H1 (cell line): ENCODE measurements at regions not wholly inside any gene's neighbourhood (a gene's known extent, or its start where the extent isn't known, plus 50 kb on each side); places are given as distances from the start of the nearest gene placed in this dataset.

Source experiments
- CTCF ChIA-PET: fragments of 300-600 bp; sonication (Branson Sonifier 250); formaldehyde crosslinking; loops from one replicate; lab custom pipeline; 2021; ENCODE audit not compliant: partially characterized antibody; lab: Charles Lee
- POLR2A ChIA-PET: fragments of 300-600 bp; sonication (Branson Sonifier 250); formaldehyde crosslinking; loops from one replicate; lab custom pipeline; 2021; ENCODE audit warnings: inconsistent platforms; ENCODE audit not compliant: partially characterized antibody; lab: Charles Lee
- DNase-seq, 2 experiments: peaks; one replicate each; pipeline versions ENCODE4 v3.0.0 to v3.0.0-alpha.2; 2010 to 2022; ENCODE audit warnings: low spot score in 2 of 2, low read depth in 1 of 2, mixed read lengths in 1 of 2
- FAIRE-seq: peaks from 2 replicates; lab custom pipeline; 2011; peaks lifted over from hg19 to GRCh38; lab: Jason Lieb, UNC
- H2AFZ ChIP-seq: 2 replicates; pipeline ENCODE4 v1.8.1; 2012; ENCODE audit warnings: low read length, inconsistent platforms
- H2AK5ac ChIP-seq: 2 replicates; pipeline ENCODE4 v1.6.1; 2013; ENCODE audit warnings: low read depth, low read length
- H2BK120ac ChIP-seq: replicated peaks from 2 replicates; pipeline ENCODE3; 2013; ENCODE audit warnings: low read depth, low read length, inconsistent platforms
- H2BK12ac ChIP-seq: 2 replicates; pipeline ENCODE4 v1.6.1; 2013; ENCODE audit warnings: low read depth, low read length
- H2BK15ac ChIP-seq: 2 replicates; pipeline ENCODE4 v1.6.1; 2013; ENCODE audit warnings: low read length
- H2BK20ac ChIP-seq: 2 replicates; pipeline ENCODE4 v1.6.1; 2013; ENCODE audit warnings: low read length
- H2BK5ac ChIP-seq: 2 replicates; pipeline ENCODE4 v1.6.1; 2013; ENCODE audit warnings: low read depth, low read length
- H3K14ac ChIP-seq: 2 replicates; pipeline ENCODE4 v1.6.1; 2013; ENCODE audit warnings: inconsistent platforms; ENCODE audit not compliant: insufficient read length
- H3K18ac ChIP-seq: 2 replicates; pipeline ENCODE4 v1.6.1; 2013; ENCODE audit warnings: low read length; ENCODE audit errors: extremely low read depth
- H3K23ac ChIP-seq: 2 replicates; pipeline ENCODE4 v1.6.1; 2013; ENCODE audit warnings: inconsistent platforms; ENCODE audit not compliant: insufficient read length
- H3K23me2 ChIP-seq: 2 replicates; pipeline ENCODE4 v1.6.1; 2013; ENCODE audit warnings: low read depth, low read length
- H3K27ac ChIP-seq: 2 replicates; pipeline ENCODE4 v1.6.1; 2011; ENCODE audit warnings: low read depth, low read length, inconsistent platforms
- H3K27me3 ChIP-seq, 4 experiments: replicated peaks in 1 of 4; 1 replicate in 1 of 4; 2 replicates in 3 of 4; pipeline versions ENCODE4 v1.6.1 to v1.8.1; 2011 to 2013; ENCODE audit warnings: low read length in 3 of 4, mild to moderate bottlenecking in 3 of 4, inconsistent platforms in 2 of 4, mixed read lengths in 2 of 4, moderate library complexity in 1 of 4; ENCODE audit not compliant: control insufficient read depth in 3 of 4, insufficient read depth in 3 of 4; ENCODE audit errors: extremely low read depth in 1 of 4
- H3K36me3 ChIP-seq, 4 experiments: 2 replicates each; pipeline versions ENCODE4 v1.6.1 to v1.8.1; 2011 to 2013; ENCODE audit warnings: mild to moderate bottlenecking in 4 of 4, low read length in 3 of 4, moderate library complexity in 2 of 4, control low read depth in 1 of 4, inconsistent platforms in 1 of 4; ENCODE audit not compliant: insufficient read depth in 4 of 4, control insufficient read depth in 2 of 4
- H3K4ac ChIP-seq: replicated peaks from 2 replicates; pipeline ENCODE3; 2013; ENCODE audit warnings: low read length, low read depth, mixed read lengths, inconsistent platforms; ENCODE audit not compliant: insufficient read length
- H3K4me1 ChIP-seq, 4 experiments: replicated peaks in 1 of 4; 1 replicate in 1 of 4; 2 replicates in 3 of 4; pipeline versions ENCODE4 v1.6.1 to v1.8.1; 2011 to 2013; ENCODE audit warnings: low read length in 3 of 4, inconsistent platforms in 2 of 4, mixed read lengths in 1 of 4; ENCODE audit not compliant: insufficient read depth in 4 of 4, control insufficient read depth in 3 of 4
- H3K4me2 ChIP-seq, 2 experiments: 2 replicates each; pipeline versions ENCODE4 v1.6.1 to v1.8.1; 2011 to 2013; ENCODE audit warnings: low read depth in 2 of 2, low read length in 2 of 2, control low read depth in 1 of 2, inconsistent platforms in 1 of 2, mild to moderate bottlenecking in 1 of 2; ENCODE audit not compliant: insufficient read depth in 1 of 2
- H3K4me3 ChIP-seq, 4 experiments: fragments of 200-600, 300-600 bp in 1 of 4; sonication (generic), shearing (Covaris generic), sonication (Bioruptor Twin) in 1 of 4; 2 replicates each; pipeline versions ENCODE4 v1.5.1 to v1.8.1; 2011 to 2016; ENCODE audit warnings: low read length in 4 of 4, low read depth in 3 of 4, control low read depth in 2 of 4, inconsistent platforms in 2 of 4, mild to moderate bottlenecking in 2 of 4, mixed read lengths in 1 of 4, moderate library complexity in 1 of 4; ENCODE audit not compliant: insufficient read depth in 2 of 4; ENCODE audit errors: extremely low read depth in 1 of 4
- H3K56ac ChIP-seq: replicated peaks from 2 replicates; pipeline ENCODE3; 2013; ENCODE audit warnings: low read depth, mild to moderate bottlenecking, mixed read lengths, low read length, inconsistent platforms; ENCODE audit not compliant: insufficient read length
- H3K79me1 ChIP-seq: 2 replicates; pipeline ENCODE4 v1.6.1; 2013; ENCODE audit warnings: low read depth, low read length, control low read depth
- H3K79me2 ChIP-seq, 2 experiments: 2 replicates each; pipeline versions ENCODE4 v1.6.1 to v1.8.1; 2012 to 2013; ENCODE audit warnings: low read length in 2 of 2, mild to moderate bottlenecking in 2 of 2, inconsistent platforms in 1 of 2; ENCODE audit not compliant: insufficient read depth in 2 of 2, control insufficient read depth in 1 of 2
- H3K9ac ChIP-seq, 4 experiments: replicated peaks in 1 of 4; 1 replicate in 1 of 4; 2 replicates in 3 of 4; pipeline versions ENCODE4 v1.6.1 to v1.8.1; 2011 to 2013; ENCODE audit warnings: low read depth in 3 of 4, low read length in 3 of 4, control low read depth in 2 of 4, mild to moderate bottlenecking in 2 of 4, moderate library complexity in 2 of 4, inconsistent platforms in 1 of 4; ENCODE audit errors: extremely low read depth in 1 of 4
- H3K9me3 ChIP-seq, 2 experiments: 2 replicates each; pipeline versions ENCODE4 v1.6.1 to v1.8.1; 2012 to 2013; ENCODE audit warnings: mild to moderate bottlenecking in 2 of 2, moderate library complexity in 2 of 2, control low read depth in 1 of 2, inconsistent platforms in 1 of 2, low read depth in 1 of 2, low read length in 1 of 2, mixed read lengths in 1 of 2; ENCODE audit not compliant: insufficient read depth in 2 of 2
- H4K20me1 ChIP-seq, 2 experiments: replicated peaks in 1 of 2; 2 replicates each; pipeline versions ENCODE3 to v1.8.1; 2011 to 2013; ENCODE audit warnings: inconsistent platforms in 2 of 2, low read length in 2 of 2, mild to moderate bottlenecking in 1 of 2; ENCODE audit not compliant: insufficient read depth in 2 of 2, control insufficient read depth in 1 of 2
- H4K5ac ChIP-seq: 2 replicates; pipeline ENCODE4 v1.6.1; 2013; ENCODE audit warnings: low read length, low read depth, mixed read lengths, inconsistent platforms; ENCODE audit not compliant: insufficient read length
- H4K8ac ChIP-seq: 2 replicates; pipeline ENCODE4 v1.8.0; 2013; ENCODE audit warnings: mild to moderate bottlenecking, moderate library complexity, low read length, inconsistent platforms; ENCODE audit not compliant: insufficient read depth; ENCODE audit errors: extremely low read depth
- H4K91ac ChIP-seq: replicated peaks from 2 replicates; pipeline ENCODE3; 2013; ENCODE audit warnings: low read length, mixed read lengths, inconsistent platforms; ENCODE audit not compliant: insufficient read length
- BACH1 ChIP-seq: IDR thresholded peaks from 2 replicates; pipeline ENCODE4 v1.6.1; 2012; ENCODE audit warnings: low read length, improper control_type of control experiment
- CHD2 ChIP-seq: IDR thresholded peaks from 2 replicates; pipeline ENCODE4 v1.6.1; 2012; ENCODE audit warnings: low read length, improper control_type of control experiment
- FOSL1 ChIP-seq: IDR thresholded peaks from 2 replicates; pipeline ENCODE4 v1.6.1; 2011; ENCODE audit warnings: mild to moderate bottlenecking, low read depth, low read length, moderate library complexity; ENCODE audit not compliant: insufficient read depth
- KDM1A ChIP-seq: fragments of 200-600, 300-600 bp; sonication (generic); IDR thresholded peaks from 2 replicates; pipeline ENCODE4 v1.7.1; 2016; ENCODE audit warnings: mild to moderate bottlenecking, low read length, borderline replicate concordance
- KDM4A ChIP-seq: IDR thresholded peaks from one replicate; pipeline ENCODE4 v1.7.1; 2012; ENCODE audit warnings: low read depth, mild to moderate bottlenecking, moderate library complexity, low read length, inconsistent platforms; ENCODE audit not compliant: severe bottlenecking

DNA sequence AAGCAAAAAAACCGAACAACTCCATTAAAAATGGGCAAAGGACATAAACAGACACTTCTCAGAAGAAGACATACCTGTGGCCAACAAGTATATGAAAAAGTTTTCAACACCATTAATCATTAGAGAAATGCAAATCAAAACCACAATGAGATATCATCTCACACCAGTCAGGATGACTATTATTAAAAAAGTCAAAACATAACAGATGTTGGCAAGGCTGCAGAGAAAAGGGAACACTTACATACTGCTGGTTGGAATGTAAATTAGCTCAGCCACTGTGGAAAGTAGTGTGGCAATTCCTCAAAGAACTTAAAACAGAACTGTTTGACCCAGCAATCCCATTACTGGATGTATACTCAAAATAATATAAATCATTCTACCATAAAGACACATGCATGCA, 436.3 kb downstream of the KLHL13 start (continued):
- TF ChIP-seq BACH1 (no peak), KDM4A (no peak)

DNA sequence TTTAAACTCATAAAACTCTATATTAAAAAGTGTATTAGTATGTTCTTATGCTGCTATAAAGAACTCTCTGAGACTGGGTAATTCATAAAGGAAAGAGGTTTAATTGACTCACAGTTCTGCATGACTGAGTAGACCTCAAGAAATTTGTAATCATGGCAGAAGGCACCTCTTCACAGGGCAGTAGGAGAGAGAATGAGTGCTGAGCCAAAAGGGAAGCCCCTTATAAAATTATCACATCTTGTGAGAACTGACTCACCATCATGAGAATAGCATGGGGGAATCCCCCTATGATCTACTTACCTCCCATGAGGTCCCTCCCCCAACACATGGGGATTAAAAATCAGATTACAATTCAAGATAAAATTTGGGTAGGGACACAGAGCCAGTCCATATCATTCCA, 463.2 kb downstream of the KLHL13 start:
- Histone ChIP-seq H3K79me1 (no peaks in the 10 kb centered on the region), H3K56ac (no peak overlapping the region), H3K23me2 (no peaks in the 10 kb centered on the region), H2AK5ac (no peak overlapping the region), H3K79me2 (no peaks in the 10 kb centered on the region), H2BK12ac (no peak overlapping the region), H3K18ac (no peak overlapping the region), H3K27ac (no peak overlapping the region), H2BK5ac (no peak overlapping the region), H2BK20ac (no peak overlapping the region), H3K4me3 (no peak overlapping the region), H3K9me3 (no peaks in the 10 kb centered on the region), H3K4me1 (no peaks in the 10 kb centered on the region), H3K9ac (no peak overlapping the region), H4K5ac (no peak overlapping the region), H2AFZ (no peak overlapping the region), H3K23ac (no peak overlapping the region), H2BK120ac (no peak overlapping the region), H3K36me3 (no peaks in the 10 kb centered on the region), H4K20me1 (no peaks in the 10 kb centered on the region), H4K91ac (no peak overlapping the region), H3K4ac (no peak overlapping the region), H3K14ac (no peak overlapping the region), H4K8ac (no peak overlapping the region), H3K27me3 (no peaks in the 10 kb centered on the region), H2BK15ac (no peak overlapping the region), H3K4me2 (no peak overlapping the region)
- no peak for TF ChIP-seq FOSL1
- no peak for TF ChIP-seq KDM1A
- TF ChIP-seq CHD2: no peak
- ChIA-PET CTCF (interaction anchor here (0.8 kb wide), 1 partner anchor 1484 kb away, joined by 3 read pairs; no protein-coding TSS in a partner anchor), POLR2A (no interaction called here)
- no peak for DNase-seq
- no peak for FAIRE-seq
